Psoas muscle (tissue), 7 donors: ENCODE measurements at regions not wholly inside any gene's neighbourhood (a gene's known extent, or its start where the extent isn't known, plus 50 kb on each side); places are given as distances from the start of the nearest gene placed in this dataset.

Source experiments
- ATAC-seq, 4 donors: fragments of 200-7000 bp; cut with Tn5 transposase; one replicate each; pipeline ENCODE4 v1.9.1; 2020; ENCODE audit warnings: moderate library complexity in 3 of 4, mild to moderate bottlenecking in 2 of 4
- DNase-seq, 2 donors: peaks; one replicate each; pipeline ENCODE4 v3.0.0-alpha.2; 2020
- H3K27ac ChIP-seq: fragments of 200-600 bp; one replicate; pipeline ENCODE4 v1.8.0; 2022
- H3K27me3 ChIP-seq, 3 donors: fragments of 200-600 bp in 1 of 3; one replicate each; pipeline versions ENCODE4 v1.6.1 to v1.8.0; 2013 to 2022; ENCODE audit warnings: low read length in 2 of 3, mild to moderate bottlenecking in 2 of 3, moderate library complexity in 1 of 3; ENCODE audit not compliant: insufficient read depth in 3 of 3
- H3K36me3 ChIP-seq, 2 donors: fragments of 200-600 bp in 1 of 2; one replicate each; pipeline versions ENCODE4 v1.6.1 to v1.8.0; 2013 to 2022; ENCODE audit warnings: low read depth in 1 of 2, mild to moderate bottlenecking in 1 of 2, moderate library complexity in 1 of 2; ENCODE audit not compliant: insufficient read depth in 1 of 2
- H3K4me1 ChIP-seq: fragments of 200-600 bp; one replicate; pipeline ENCODE4 v1.8.0; 2022
- H3K4me3 ChIP-seq: fragments of 200-600 bp; one replicate; pipeline ENCODE4 v1.8.0; 2022; ENCODE audit warnings: mild to moderate bottlenecking
- H3K9me3 ChIP-seq: fragments of 200-600 bp; one replicate; pipeline ENCODE4 v1.8.0; 2022
- WGBS, 3 donors: extraction: QIAGEN DNeasy Blood & Tissue Kit; methylation state at CpG; one replicate each; pipeline versions ENCODE4 v1.1.6 to v1.1.7; 2013; 5-methylcytosine and 5-hydroxymethylcytosine counted together
- intact Hi-C, 2 donors: fragments of 100-400 bp; cut with DNase I; formaldehyde crosslinking; loops; one replicate each; pipeline versions ENCODE4 v1.11.0 to v1.14.2; 2022
- TF ChIP-seq, protein P1 (sequence below): fragments of 200-600 bp; IDR thresholded peaks from one replicate; pipeline ENCODE4 v1.8.0; 2022; ENCODE audit warnings: antibody characterized with exemption
- donor health status: healthy with polysubstance abuse.
- donor health status: DM: no; HTN: no; CAD: no; lungs with moderate emphysema.
- donor health status: Bipolar disorder and iron deficiency.
- donor health status: healthy.
- donor health status: DM: yes; HTN: yes; CAD: no.
- donor health status: DM: no; HTN: no; CAD: no.
- donor health status: DM: yes; HTN: yes; CAD: no.

DNA sequence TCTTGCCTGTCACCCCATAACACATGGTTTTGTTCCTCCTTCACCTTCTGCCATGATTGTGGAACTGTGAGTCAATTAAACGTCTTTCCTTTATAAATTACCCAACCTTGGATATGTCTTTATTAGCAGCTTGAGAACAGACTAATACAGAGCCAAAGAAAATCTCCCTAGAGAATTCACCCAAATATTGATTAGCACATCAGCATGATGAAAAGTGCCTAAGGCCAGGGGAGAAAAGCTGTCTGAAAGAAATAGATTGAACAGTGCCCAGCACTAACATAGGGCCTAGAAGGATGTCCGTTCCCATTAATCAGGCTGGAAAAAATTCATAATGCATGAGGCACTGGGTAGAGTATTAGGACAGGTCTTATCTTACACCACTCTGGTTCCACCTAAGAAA lies 111.9 kb upstream of the CALN1 start:
- no peaks in the 10 kb centered on the region for H3K4me1 ChIP-seq
- 70 to 90% (median 77%) methylated on average over 2 of the region's 2 CpGs for WGBS, 3 donors
- no peak for DNase-seq
- H3K27ac ChIP-seq, result no peak overlapping the region
- H3K36me3 ChIP-seq, result no peaks in the 10 kb centered on the region
- TF ChIP-seq, protein P1, sequence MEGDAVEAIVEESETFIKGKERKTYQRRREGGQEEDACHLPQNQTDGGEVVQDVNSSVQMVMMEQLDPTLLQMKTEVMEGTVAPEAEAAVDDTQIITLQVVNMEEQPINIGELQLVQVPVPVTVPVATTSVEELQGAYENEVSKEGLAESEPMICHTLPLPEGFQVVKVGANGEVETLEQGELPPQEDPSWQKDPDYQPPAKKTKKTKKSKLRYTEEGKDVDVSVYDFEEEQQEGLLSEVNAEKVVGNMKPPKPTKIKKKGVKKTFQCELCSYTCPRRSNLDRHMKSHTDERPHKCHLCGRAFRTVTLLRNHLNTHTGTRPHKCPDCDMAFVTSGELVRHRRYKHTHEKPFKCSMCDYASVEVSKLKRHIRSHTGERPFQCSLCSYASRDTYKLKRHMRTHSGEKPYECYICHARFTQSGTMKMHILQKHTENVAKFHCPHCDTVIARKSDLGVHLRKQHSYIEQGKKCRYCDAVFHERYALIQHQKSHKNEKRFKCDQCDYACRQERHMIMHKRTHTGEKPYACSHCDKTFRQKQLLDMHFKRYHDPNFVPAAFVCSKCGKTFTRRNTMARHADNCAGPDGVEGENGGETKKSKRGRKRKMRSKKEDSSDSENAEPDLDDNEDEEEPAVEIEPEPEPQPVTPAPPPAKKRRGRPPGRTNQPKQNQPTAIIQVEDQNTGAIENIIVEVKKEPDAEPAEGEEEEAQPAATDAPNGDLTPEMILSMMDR, result no peak
- no peaks in the 10 kb centered on the region for H3K9me3 ChIP-seq
- no peak for ATAC-seq
- H3K4me3 ChIP-seq, result no peak overlapping the region
- peaks cover 0 to 3% (median 0%) of the 10 kb centered on the region in 3 donors for H3K27me3 ChIP-seq
- intact Hi-C loops, result no loop called here

DNA sequence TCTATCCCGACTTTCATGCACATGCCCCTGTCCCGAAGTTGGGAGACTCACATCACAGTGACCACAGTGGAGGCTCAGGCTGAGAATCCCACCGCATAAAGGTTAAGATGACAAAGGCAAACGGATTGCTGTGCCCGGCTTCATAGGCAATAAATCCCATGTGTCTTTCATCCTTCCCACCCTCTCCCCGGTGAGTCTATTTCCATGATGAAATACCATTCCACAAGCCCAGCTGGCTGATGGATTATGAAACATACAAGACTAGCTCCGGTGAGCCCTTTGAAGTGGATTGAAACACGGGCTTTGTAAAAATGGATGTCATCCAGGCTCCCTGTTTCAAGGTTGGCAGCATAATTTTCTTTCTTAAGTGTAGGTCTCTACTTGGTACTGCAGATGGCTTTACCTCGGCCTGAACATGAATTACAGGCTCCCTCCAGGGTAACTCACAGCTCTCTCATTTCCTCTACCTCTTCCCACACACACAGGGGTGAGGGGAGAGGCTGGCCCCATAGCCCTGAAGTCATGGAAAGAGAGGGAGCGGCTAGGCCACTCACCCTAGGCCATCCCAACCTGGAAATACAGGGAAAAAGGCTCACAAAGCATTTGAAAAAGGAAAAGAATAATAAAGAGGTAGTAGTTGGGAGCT lies 92.0 kb upstream of the CALN1 start:
- H3K9me3 ChIP-seq, result no peaks in the 10 kb centered on the region
- no peaks in the 10 kb centered on the region for H3K4me1 ChIP-seq
- DNase-seq (no peak), ATAC-seq (no peak)
- no peaks in the 10 kb centered on the region for H3K27me3 ChIP-seq
- H3K4me3 ChIP-seq, result no peak overlapping the region
- no peak overlapping the region for H3K27ac ChIP-seq
- intact Hi-C loops, result no loop called here
- 44 to 51% (median 46%) methylated on average over 10 of the region's 10 CpGs for WGBS, 3 donors
- no peaks in the 10 kb centered on the region for H3K36me3 ChIP-seq
- TF ChIP-seq, protein P1, result no peak

DNA sequence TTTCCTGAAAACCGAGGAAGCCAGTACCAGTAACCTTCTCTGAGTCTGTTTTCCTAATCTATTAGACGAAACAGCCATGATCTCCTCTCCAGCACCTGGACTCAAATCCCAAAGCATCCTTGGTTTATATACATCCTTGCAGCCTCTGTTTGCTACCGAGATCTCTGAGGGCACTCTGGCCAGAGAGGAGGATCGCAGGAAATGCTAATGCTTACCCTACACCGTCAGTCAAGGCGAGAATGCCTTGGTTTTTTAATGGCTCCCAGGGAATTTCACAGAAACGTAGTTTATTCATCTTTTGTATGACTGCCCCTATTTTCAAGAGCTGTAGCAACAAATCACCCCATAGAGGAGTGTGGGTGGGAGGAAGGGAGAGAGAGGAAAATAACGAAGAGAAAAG lies 91.5 kb upstream of the CALN1 start:
- intact Hi-C loops, result no loop called here
- TF ChIP-seq, protein P1, result no peak
- DNase-seq, result no peak
- Histone ChIP-seq H3K4me3 (no peak overlapping the region), H3K4me1 (no peaks in the 10 kb centered on the region), H3K36me3 (no peaks in the 10 kb centered on the region), H3K27ac (no peak overlapping the region), H3K27me3 (no peaks in the 10 kb centered on the region), H3K9me3 (no peaks in the 10 kb centered on the region)
- no peak for ATAC-seq
- WGBS, 3 donors, result 55 to 61% (median 57%) methylated on average over 8 of the region's 8 CpGs

DNA sequence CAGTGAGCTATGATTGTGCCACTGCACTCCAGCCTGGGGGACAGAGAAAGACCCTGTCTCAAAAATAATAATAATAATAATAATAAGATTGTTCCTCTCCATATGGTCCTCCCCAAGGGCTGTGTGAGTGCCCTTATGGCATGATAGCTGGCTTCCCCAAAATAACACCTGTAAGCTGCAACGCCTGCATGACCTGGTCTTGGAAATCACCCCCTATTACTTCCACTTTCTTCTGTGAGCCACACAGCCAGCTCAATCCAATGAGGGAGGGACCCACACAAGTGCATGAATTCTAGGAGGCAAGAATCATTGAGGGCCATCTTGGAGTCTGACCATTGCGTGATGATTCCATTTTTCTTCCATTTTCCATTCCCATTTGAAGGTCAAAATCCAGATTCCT lies 82.7 kb upstream of the CALN1 start:
- 89 to 100% (median 95%) methylated on average over 2 of the region's 2 CpGs for WGBS, 3 donors
- ATAC-seq, result no peak

More for the DNA sequence above, 82.7 kb upstream of the CALN1 start:
- Histone ChIP-seq H3K4me1 (no peaks in the 10 kb centered on the region), H3K27me3 (no peaks in the 10 kb centered on the region), H3K9me3 (peaks cover 5% of the 10 kb centered on the region), H3K4me3 (no peak overlapping the region), H3K36me3 (no peaks in the 10 kb centered on the region), H3K27ac (no peak overlapping the region)
- DNase-seq, result no peak
- TF ChIP-seq, protein P1, result no peak
- intact Hi-C loops, result no loop called here
